Kidney epithelial cell (primary cell): ENCODE measurements at regions not wholly inside any gene's neighbourhood (a gene's known extent, or its start where the extent isn't known, plus 50 kb on each side); places are given as distances from the start of the nearest gene placed in this dataset.

Source experiments
- DNase-seq: peaks from one replicate; pipeline ENCODE4 v3.0.0-alpha.2; 2010; ENCODE audit warnings: low read depth
- H3K27me3 ChIP-seq: 2 replicates; pipeline ENCODE4 v1.6.0; 2011; ENCODE audit warnings: low read length; ENCODE audit not compliant: control insufficient read depth, insufficient read depth
- H3K36me3 ChIP-seq: 2 replicates; pipeline ENCODE4 v1.5.1; 2011; ENCODE audit warnings: low read length; ENCODE audit not compliant: control insufficient read depth, insufficient read depth
- H3K4me3 ChIP-seq: 2 replicates; pipeline ENCODE4 v1.5.1; 2011; ENCODE audit warnings: low read depth, mild to moderate bottlenecking, control low read depth, low read length
- CTCF ChIP-seq: IDR thresholded peaks from 2 replicates; pipeline ENCODE4 v1.5.1; 2011; ENCODE audit warnings: mild to moderate bottlenecking, moderate library complexity, low read length, control low read depth, inconsistent platforms; ENCODE audit not compliant: insufficient read depth, poor library complexity, severe bottlenecking

DNA sequence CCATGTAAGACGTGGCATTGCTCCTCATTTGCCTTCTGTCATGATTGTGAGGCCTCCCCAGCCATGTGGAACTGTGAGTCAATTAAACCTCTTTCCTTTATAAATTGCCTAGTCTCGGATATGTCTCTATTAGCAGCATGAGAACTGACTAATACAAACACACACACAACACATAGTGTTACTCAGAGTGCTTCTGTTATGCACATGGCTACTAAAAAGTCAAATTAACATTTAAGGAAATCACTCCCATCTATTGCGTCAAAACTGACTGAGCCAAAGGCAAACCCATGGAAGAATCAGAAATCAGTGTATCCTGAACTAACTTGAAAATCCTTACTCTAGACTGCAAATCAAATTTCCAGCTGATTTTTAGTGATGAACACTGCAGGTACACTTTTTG is 209.2 kb downstream of the RBM26 start:
- Histone ChIP-seq H3K36me3 (no peaks in the 10 kb centered on the region), H3K4me3 (no peak overlapping the region), H3K27me3 (no peaks in the 10 kb centered on the region)
- no peak for DNase-seq
- no peak for TF ChIP-seq CTCF

DNA sequence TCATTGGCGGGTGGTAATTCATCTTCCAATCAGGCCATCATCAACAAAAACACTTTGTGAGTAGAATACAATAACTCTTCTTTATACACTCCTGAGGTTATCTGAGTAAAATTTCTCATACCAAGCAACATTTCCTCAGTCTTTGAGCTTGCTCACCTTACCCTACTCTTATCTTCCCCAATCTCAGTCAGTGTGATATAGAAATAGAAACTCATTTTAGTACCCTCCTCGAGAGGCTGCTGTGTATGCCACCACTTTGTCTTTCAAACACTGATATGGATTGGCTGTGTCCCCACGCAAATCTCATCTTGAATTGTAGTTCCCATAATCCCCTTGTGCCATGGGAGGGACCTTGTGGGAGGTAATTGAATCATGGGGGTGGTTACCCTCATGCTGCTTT is 209.7 kb downstream of the RBM26 start:
- no peaks in the 10 kb centered on the region for H3K27me3 ChIP-seq
- no peak for TF ChIP-seq CTCF
- no peak for DNase-seq
- H3K36me3 ChIP-seq, result no peaks in the 10 kb centered on the region
- no peak overlapping the region for H3K4me3 ChIP-seq

DNA sequence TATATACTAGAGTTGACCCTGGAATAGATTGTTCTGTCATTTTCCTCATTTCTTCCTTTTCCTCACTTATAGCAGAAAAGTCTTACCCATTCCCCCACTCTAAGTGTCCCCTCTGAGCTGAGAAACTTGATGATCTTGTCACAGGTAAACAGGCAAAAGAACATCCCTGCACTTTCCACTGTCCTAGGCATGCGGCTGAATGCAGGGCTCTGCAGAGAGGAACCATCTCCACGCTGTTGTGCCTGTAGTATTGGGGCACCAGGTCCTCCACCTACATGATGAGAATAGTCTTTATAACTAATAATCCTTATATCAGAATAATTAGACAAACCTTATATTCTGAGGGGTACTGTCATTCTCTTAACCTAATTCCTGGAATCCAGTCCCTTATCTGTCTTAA is 211.3 kb downstream of the RBM26 start:
- no peaks in the 10 kb centered on the region for H3K36me3 ChIP-seq
- DNase-seq, result no peak
- H3K27me3 ChIP-seq, result no peaks in the 10 kb centered on the region
- TF ChIP-seq CTCF, result no peak
- no peak overlapping the region for H3K4me3 ChIP-seq

- Histone ChIP-seq H3K27me3 (no peaks in the 10 kb centered on the region), H3K36me3 (no peaks in the 10 kb centered on the region), H3K4me3 (no peak overlapping the region)
- no peak for TF ChIP-seq CTCF
- no peak for DNase-seq
Measured at GRCh38 chr13:79194272-79194671, 211.8 kb downstream of the RBM26 start.

- DNase-seq, result no peak
- no peak for TF ChIP-seq CTCF
- Histone ChIP-seq H3K4me3 (no peak overlapping the region), H3K27me3 (no peaks in the 10 kb centered on the region), H3K36me3 (no peaks in the 10 kb centered on the region)
Measured at GRCh38 chr13:79191501-79191900, 214.6 kb downstream of the RBM26 start.

DNA sequence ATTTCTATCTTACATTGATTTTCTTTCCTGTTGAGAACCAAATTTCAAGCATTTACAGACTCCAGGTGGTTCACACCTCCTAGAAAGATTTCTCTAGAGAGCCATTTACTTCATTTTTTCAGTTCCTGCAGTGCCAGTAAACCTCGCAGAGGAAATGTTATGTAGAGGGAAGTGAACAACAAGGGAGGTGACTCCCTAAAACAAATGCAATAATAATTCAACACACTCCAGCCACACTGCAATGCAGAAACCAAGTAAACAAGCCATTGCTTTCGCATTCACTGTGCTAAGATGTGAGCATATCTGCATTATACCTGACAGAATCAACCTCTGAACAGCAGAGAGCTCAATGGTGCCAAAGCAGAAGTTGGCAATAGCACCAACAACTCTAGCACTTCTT is 215.1 kb downstream of the RBM26 start:
- H3K36me3 ChIP-seq, result no peaks in the 10 kb centered on the region
- H3K27me3 ChIP-seq, result no peaks in the 10 kb centered on the region
- no peak overlapping the region for H3K4me3 ChIP-seq
- TF ChIP-seq CTCF, result no peak
- no peak for DNase-seq
